Endodermal cell (in vitro differentiated cells): ENCODE measurements at regions not wholly inside any gene's neighbourhood (a gene's known extent, or its start where the extent isn't known, plus 50 kb on each side); places are given as distances from the start of the nearest gene placed in this dataset.
A peak's percentile ranks its signal among the peaks of the same experiment; 100 is the strongest.

Experiments used
- DNase-seq: peaks from one replicate; pipeline ENCODE4 v3.0.0-alpha.2; 2017
- H3K27ac ChIP-seq: 2 replicates; pipeline ENCODE4 v1.5.1; 2013; ENCODE audit warnings: mild to moderate bottlenecking, low read depth, low read length, moderate library complexity
- H3K27me3 ChIP-seq: 2 replicates; pipeline ENCODE4 v1.6.1; 2013; ENCODE audit warnings: mild to moderate bottlenecking, low read length, moderate library complexity; ENCODE audit not compliant: insufficient read depth, control insufficient read depth, poor library complexity, severe bottlenecking
- H3K36me3 ChIP-seq: 2 replicates; pipeline ENCODE4 v1.7.0; 2013; ENCODE audit warnings: mild to moderate bottlenecking, low read length, moderate library complexity; ENCODE audit not compliant: control insufficient read depth, insufficient read depth
- H3K4me1 ChIP-seq: one replicate; pipeline ENCODE4 v1.7.0; 2013; ENCODE audit warnings: low read length; ENCODE audit not compliant: control insufficient read depth, insufficient read depth
- H3K4me3 ChIP-seq: 2 replicates; pipeline ENCODE4 v1.5.1; 2013; ENCODE audit warnings: mild to moderate bottlenecking, low read length, moderate library complexity
- H3K9ac ChIP-seq: 2 replicates; pipeline ENCODE4 v1.6.1; 2013; ENCODE audit warnings: mild to moderate bottlenecking, low read length, moderate library complexity; ENCODE audit not compliant: poor library complexity, severe bottlenecking; ENCODE audit errors: extremely low read depth
- H3K9me3 ChIP-seq: 2 replicates; pipeline ENCODE4 v1.6.1; 2013; ENCODE audit warnings: mild to moderate bottlenecking, low read length, moderate library complexity; ENCODE audit not compliant: control insufficient read depth
- H3K27ac Mint-ChIP-seq: 2 replicates; pipeline ENCODE4 v1.8.0; 2020; ENCODE audit warnings: mixed read lengths
- H3K27me3 Mint-ChIP-seq: 2 replicates; pipeline ENCODE4 v1.8.0; 2021; ENCODE audit warnings: mild to moderate bottlenecking, mixed read lengths; ENCODE audit not compliant: insufficient read depth
- H3K36me3 Mint-ChIP-seq: 2 replicates; pipeline ENCODE4 v1.8.0; 2020; ENCODE audit warnings: low read depth, mixed read lengths
- H3K4me1 Mint-ChIP-seq: 2 replicates; pipeline ENCODE4 v1.8.0; 2020; ENCODE audit warnings: mixed read lengths
- H3K4me3 Mint-ChIP-seq: 2 replicates; pipeline ENCODE4 v1.8.0; 2020; ENCODE audit warnings: mild to moderate bottlenecking, moderate library complexity, mixed read lengths
- H3K9me3 Mint-ChIP-seq: 2 replicates; pipeline ENCODE4 v1.8.0; 2020; ENCODE audit warnings: mild to moderate bottlenecking, mixed read lengths
- WGBS, 2 experiments: methylation state at CpG; one replicate each; pipeline versions ENCODE4 v1.1.5 to v1.1.7; 2013; ENCODE audit warnings: missing lambda C conversion rate in 2 of 2, mixed read lengths in 1 of 2; ENCODE audit not compliant: insufficient coverage in 1 of 2, insufficient read length in 1 of 2; 5-methylcytosine and 5-hydroxymethylcytosine counted together
- TF ChIP-seq, protein P1 (sequence below): fragments of 200-600 bp; sonication (generic); conservative IDR thresholded peaks from 2 replicates; pipeline ENCODE4 v1.5.0; 2021; ENCODE audit warnings: antibody characterized with exemption, mild to moderate bottlenecking

DNA sequence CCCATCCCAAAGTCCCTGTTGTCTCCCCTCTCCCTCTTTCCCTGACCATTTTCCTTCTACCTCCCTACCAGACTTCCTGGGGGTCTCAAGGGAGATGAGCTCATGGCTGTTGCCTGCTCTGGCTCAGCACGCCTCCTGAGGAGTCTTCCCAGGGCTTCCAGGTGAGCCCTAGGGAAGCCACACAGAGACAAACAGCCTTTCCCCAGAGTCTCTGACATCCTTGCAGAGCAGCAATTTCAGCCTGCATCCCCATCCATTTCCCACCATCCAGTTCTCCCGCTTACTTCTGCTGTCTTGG, 189.2 kb upstream of the LINGO1 start:
- Mint-ChIP-seq H3K9me3 (no peaks in the 10 kb centered on the region), H3K27ac (no peak overlapping the region), H3K36me3 (no peaks in the 10 kb centered on the region), H3K4me1 (peaks cover 9% of the 10 kb centered on the region), H3K4me3 (no peak overlapping the region), H3K27me3 (peaks cover 53% of the 10 kb centered on the region)
- Histone ChIP-seq H3K4me1 (peaks cover 6% of the 10 kb centered on the region), H3K36me3 (no peaks in the 10 kb centered on the region), H3K27me3 (peaks cover 61% of the 10 kb centered on the region), H3K9me3 (no peaks in the 10 kb centered on the region), H3K27ac (no peak overlapping the region), H3K4me3 (no peak overlapping the region), H3K9ac (no peak overlapping the region)
- WGBS, 2 experiments, result 85 to 100% methylated on average over 1 to 2 of the region's 2 CpGs
- TF ChIP-seq, protein P1, sequence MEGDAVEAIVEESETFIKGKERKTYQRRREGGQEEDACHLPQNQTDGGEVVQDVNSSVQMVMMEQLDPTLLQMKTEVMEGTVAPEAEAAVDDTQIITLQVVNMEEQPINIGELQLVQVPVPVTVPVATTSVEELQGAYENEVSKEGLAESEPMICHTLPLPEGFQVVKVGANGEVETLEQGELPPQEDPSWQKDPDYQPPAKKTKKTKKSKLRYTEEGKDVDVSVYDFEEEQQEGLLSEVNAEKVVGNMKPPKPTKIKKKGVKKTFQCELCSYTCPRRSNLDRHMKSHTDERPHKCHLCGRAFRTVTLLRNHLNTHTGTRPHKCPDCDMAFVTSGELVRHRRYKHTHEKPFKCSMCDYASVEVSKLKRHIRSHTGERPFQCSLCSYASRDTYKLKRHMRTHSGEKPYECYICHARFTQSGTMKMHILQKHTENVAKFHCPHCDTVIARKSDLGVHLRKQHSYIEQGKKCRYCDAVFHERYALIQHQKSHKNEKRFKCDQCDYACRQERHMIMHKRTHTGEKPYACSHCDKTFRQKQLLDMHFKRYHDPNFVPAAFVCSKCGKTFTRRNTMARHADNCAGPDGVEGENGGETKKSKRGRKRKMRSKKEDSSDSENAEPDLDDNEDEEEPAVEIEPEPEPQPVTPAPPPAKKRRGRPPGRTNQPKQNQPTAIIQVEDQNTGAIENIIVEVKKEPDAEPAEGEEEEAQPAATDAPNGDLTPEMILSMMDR, result no peak
- no peak for DNase-seq

DNA sequence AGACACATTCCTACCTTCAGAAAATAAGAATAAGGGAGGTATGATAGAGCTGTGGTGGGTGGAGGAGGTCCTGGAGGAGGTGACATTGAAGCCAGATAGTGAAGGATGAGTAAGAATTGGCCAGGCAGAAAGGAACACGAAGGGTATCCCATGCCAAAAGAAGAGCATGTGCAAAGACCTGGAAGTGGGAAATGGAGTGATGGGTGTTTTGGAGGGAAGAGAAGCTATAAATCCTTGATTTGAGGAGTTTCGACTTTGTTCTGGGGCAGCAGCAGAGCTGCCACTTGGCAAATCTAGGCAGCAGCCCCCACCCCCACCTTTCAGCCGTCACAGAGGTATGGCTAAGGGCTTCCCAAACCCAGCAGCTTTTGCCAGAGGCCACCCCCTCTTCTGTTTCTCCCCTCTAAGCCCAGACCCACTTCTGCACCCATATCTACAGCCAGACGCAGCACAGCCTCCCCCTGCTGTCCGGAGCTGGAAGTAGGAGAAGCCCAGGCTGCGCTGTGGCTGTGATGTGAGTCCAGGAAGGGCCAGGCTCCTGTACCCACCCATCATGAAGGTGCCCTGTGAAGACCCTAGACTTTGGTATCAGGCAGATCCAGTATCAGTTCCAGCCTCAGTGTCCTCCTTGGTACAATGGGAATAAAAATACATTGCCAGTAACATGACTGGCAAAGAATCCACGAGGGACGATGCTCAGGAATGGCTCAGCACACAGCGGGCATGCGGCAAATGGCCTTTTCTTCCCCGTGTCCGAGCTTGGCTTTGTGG, 188.7 kb upstream of the LINGO1 start:
- 55 to 70% methylated on average over 8 to 12 of the region's 12 CpGs for WGBS, 2 experiments
- no peak overlapping the region for H3K9ac ChIP-seq
- H3K9me3 ChIP-seq, result no peaks in the 10 kb centered on the region
- Mint-ChIP-seq H3K27me3 (peaks cover 55% of the 10 kb centered on the region), H3K9me3 (no peaks in the 10 kb centered on the region), H3K27ac (no peak overlapping the region), H3K4me3 (no peak overlapping the region), H3K4me1 (peaks cover 11% of the 10 kb centered on the region), H3K36me3 (no peaks in the 10 kb centered on the region)
- TF ChIP-seq, protein P1, result peak; percentile 83
- H3K4me1 ChIP-seq, result peaks cover 6% of the 10 kb centered on the region
- no peak overlapping the region for H3K27ac ChIP-seq
- peaks cover 61% of the 10 kb centered on the region for H3K27me3 ChIP-seq
- no peak overlapping the region for H3K4me3 ChIP-seq
- DNase-seq, result peak; percentile 93
- no peaks in the 10 kb centered on the region for H3K36me3 ChIP-seq

DNA sequence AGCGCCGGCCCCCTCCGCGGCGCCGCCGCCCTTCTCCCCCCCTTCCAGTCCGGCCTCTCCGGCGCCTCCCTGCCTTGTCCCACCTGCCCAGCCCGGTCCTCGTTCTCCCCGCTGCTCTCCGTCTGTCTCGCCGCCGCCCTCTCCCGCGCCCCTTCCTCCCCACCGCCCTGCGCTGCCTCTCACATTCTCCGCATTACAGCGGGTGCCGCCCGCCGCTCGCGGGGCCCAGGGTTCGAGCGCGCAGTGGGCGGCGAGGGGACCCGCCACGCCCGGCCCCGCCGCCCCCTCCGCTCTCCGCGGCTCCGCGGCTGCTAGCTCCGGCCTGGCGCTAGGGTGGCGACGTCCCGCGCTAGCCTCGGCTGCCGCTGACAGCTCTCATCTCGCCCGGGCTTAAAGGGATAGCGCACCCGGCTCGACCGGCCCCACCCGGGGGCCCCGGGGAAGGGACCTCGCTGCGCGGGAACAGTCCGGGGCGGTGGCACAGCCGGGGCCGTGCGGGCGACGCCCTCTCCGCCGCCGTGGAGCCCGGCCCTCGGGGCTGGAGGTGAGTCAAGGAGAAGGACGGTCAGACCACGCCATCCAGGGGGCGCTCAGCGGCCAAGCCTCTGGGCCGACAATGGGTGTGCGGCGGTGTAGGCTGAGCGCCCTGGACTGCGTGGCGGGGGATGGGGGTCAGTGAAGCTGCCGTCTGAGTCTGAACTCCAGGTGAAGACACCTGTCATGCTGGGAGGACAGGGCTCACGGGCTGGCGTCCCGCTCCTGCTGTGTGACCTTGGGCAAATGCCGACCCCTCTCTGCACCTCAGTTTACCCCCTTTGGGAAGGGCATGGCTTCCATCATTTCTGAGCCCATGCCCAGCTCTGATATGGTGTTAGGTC, 187.4 kb upstream of the LINGO1 start:
- peaks cover 58% of the 10 kb centered on the region for H3K27me3 Mint-ChIP-seq
- Histone ChIP-seq H3K9ac (no peak overlapping the region), H3K27ac (no peak overlapping the region), H3K4me1 (peaks cover 6% of the 10 kb centered on the region), H3K9me3 (no peaks in the 10 kb centered on the region), H3K27me3 (peaks cover 69% of the 10 kb centered on the region), H3K4me3 (peak overlapping the region; percentile 35), H3K36me3 (no peaks in the 10 kb centered on the region)
- H3K4me3 Mint-ChIP-seq, result peak overlapping the region; percentile 48
- 2 to 3% methylated on average over 17 to 89 of the region's 89 CpGs for WGBS, 2 experiments
- no peaks in the 10 kb centered on the region for H3K36me3 Mint-ChIP-seq
- TF ChIP-seq, protein P1, result peak; percentile 76
- peak; percentile 90 for DNase-seq
- H3K9me3 Mint-ChIP-seq, result no peaks in the 10 kb centered on the region
- H3K27ac Mint-ChIP-seq, result no peak overlapping the region
- peaks cover 11% of the 10 kb centered on the region for H3K4me1 Mint-ChIP-seq
